ENCODE measurements at regions not wholly inside any gene's neighbourhood (a gene's known extent, or its start where the extent isn't known, plus 50 kb on each side); places are given as distances from the start of the nearest gene placed in this dataset.

GRCh38 chr12:93205361-93205760 is 172.4 kb upstream of the NUDT4 start:
- DNase-seq (ENCODE audit: low read depth, low spot score): no peak
- in situ Hi-C loops (cut with HindIII; ENCODE audit: low sequenced_read_pairs): no loop called here
- H3K4me3 ChIP-seq (ENCODE audit: low read depth, low read length): no peak overlapping the region
- TF ChIP-seq CTCF (IDR thresholded peaks at IDR 0.05; ENCODE audit: low read depth, low read length): no peak

- DNase-seq (ENCODE audit: low read depth, low spot score): no peak
- in situ Hi-C loops (cut with HindIII; ENCODE audit: low sequenced_read_pairs): no loop called here
- no peak for TF ChIP-seq CTCF (IDR thresholded peaks at IDR 0.05; ENCODE audit: low read depth, low read length)
- no peak overlapping the region for H3K4me3 ChIP-seq (ENCODE audit: low read depth, low read length)
Measured at GRCh38 chr12:93208011-93208410, 169.7 kb upstream of the NUDT4 start.

- DNase-seq (ENCODE audit: low read depth, low spot score): no peak
- in situ Hi-C loops (cut with HindIII; ENCODE audit: low sequenced_read_pairs): no loop called here
- TF ChIP-seq CTCF (IDR thresholded peaks at IDR 0.05; ENCODE audit: low read depth, low read length): no peak
- no peak overlapping the region for H3K4me3 ChIP-seq (ENCODE audit: low read depth, low read length)
Measured at GRCh38 chr12:93214523-93215289, 163.0 kb upstream of the NUDT4 start.

GRCh38 chr12:93215290-93215678 is 162.4 kb upstream of the NUDT4 start:
- no peak overlapping the region for H3K4me3 ChIP-seq (ENCODE audit: low read depth, low read length)
- in situ Hi-C loops (cut with HindIII; ENCODE audit: low sequenced_read_pairs): no loop called here
- no peak for TF ChIP-seq CTCF (IDR thresholded peaks at IDR 0.05; ENCODE audit: low read depth, low read length)
- no peak for DNase-seq (ENCODE audit: low read depth, low spot score)

- TF ChIP-seq CTCF (IDR thresholded peaks at IDR 0.05; ENCODE audit: low read depth, low read length): no peak
- H3K4me3 ChIP-seq (ENCODE audit: low read depth, low read length): no peak overlapping the region
- in situ Hi-C loops (cut with HindIII; ENCODE audit: low sequenced_read_pairs): no loop called here
- no peak for DNase-seq (ENCODE audit: low read depth, low spot score)
Measured at GRCh38 chr12:93219947-93220346, 157.8 kb upstream of the NUDT4 start.

- DNase-seq (ENCODE audit: low read depth, low spot score): no peak
- TF ChIP-seq CTCF (IDR thresholded peaks at IDR 0.05; ENCODE audit: low read depth, low read length): no peak
- in situ Hi-C loops (cut with HindIII; ENCODE audit: low sequenced_read_pairs): no loop called here
- H3K4me3 ChIP-seq (ENCODE audit: low read depth, low read length): no peak overlapping the region
Measured at GRCh38 chr12:93221841-93222240, 155.9 kb upstream of the NUDT4 start.
